SH-SY5Y (cell line): ENCODE measurements at regions not wholly inside any gene's neighbourhood (a gene's known extent, or its start where the extent isn't known, plus 50 kb on each side); places are given as distances from the start of the nearest gene placed in this dataset.

Source experiments
- GATA2 ChIP-seq: IDR thresholded peaks from 2 replicates; pipeline ENCODE4 v1.6.1; 2011; ENCODE audit warnings: mild to moderate bottlenecking, low read depth, low read length
- GATA3 ChIP-seq: IDR thresholded peaks from 2 replicates; pipeline ENCODE4 v1.6.1; 2011; ENCODE audit warnings: low read depth, mild to moderate bottlenecking, low read length, moderate library complexity

GRCh38 chr12:71243370-71243769, 85.6 kb upstream of the TSPAN8 start:
- TF ChIP-seq GATA3 (no peak), GATA2 (no peak)
